CD4-positive, alpha-beta T cell (primary cell): ENCODE measurements at regions not wholly inside any gene's neighbourhood (a gene's known extent, or its start where the extent isn't known, plus 50 kb on each side); places are given as distances from the start of the nearest gene placed in this dataset.

Experiments used
- ATAC-seq: fragments of 200-7000 bp; cut with Tn5 transposase; one replicate; pipeline ENCODE4 v1.10.0; 2022; ENCODE audit warnings: mild to moderate bottlenecking; ENCODE audit not compliant: poor library complexity
- CTCF ChIA-PET: fragments of 350-600 bp; sonication (Branson Sonifier 250); formaldehyde crosslinking; loops from one replicate; lab custom pipeline; 2021; ENCODE audit warnings: antibody characterized with exemption, inconsistent platforms; lab: Charles Lee
- POLR2A ChIA-PET: fragments of 350-600 bp; sonication (Branson Sonifier 250); formaldehyde crosslinking; loops from one replicate; lab custom pipeline; 2021; ENCODE audit warnings: antibody characterized with exemption, inconsistent platforms; lab: Charles Lee
- DNase-seq, 14 experiments: peaks; one replicate each; pipeline ENCODE4 v3.0.0-alpha.2; 2013 to 2020; ENCODE audit warnings: mixed read lengths in 2 of 14
- H3K27ac ChIP-seq, 2 donors: one replicate each; pipeline versions ENCODE4 v1.5.1 to v1.7.0; 2013; ENCODE audit warnings: low read length in 2 of 2, low read depth in 1 of 2, mild to moderate bottlenecking in 1 of 2
- H3K27me3 ChIP-seq, 2 experiments: 1 replicate in 1 of 2; 2 replicates in 1 of 2; pipeline versions ENCODE4 v1.6.1 to v1.7.0; 2013; ENCODE audit warnings: low read length in 2 of 2, control low read depth in 1 of 2, mild to moderate bottlenecking in 1 of 2, moderate library complexity in 1 of 2; ENCODE audit not compliant: insufficient read depth in 2 of 2, control insufficient read depth in 1 of 2
- H3K36me3 ChIP-seq: one replicate; pipeline ENCODE4 v1.6.1; 2013; ENCODE audit warnings: low read length, control low read depth; ENCODE audit not compliant: insufficient read depth
- H3K4me1 ChIP-seq: one replicate; pipeline ENCODE4 v1.6.1; 2013; ENCODE audit warnings: low read length, control low read depth; ENCODE audit not compliant: insufficient read depth
- H3K4me3 ChIP-seq: one replicate; pipeline ENCODE4 v1.5.1; 2013; ENCODE audit warnings: mild to moderate bottlenecking, low read length, moderate library complexity
- H3K9me3 ChIP-seq, 2 experiments: 1 replicate in 1 of 2; 2 replicates in 1 of 2; pipeline versions ENCODE4 v1.6.1 to v1.7.0; 2013; ENCODE audit warnings: low read length in 2 of 2, mild to moderate bottlenecking in 2 of 2, control low read depth in 1 of 2, moderate library complexity in 1 of 2; ENCODE audit not compliant: control insufficient read depth in 1 of 2, insufficient read depth in 1 of 2
- H3K27ac Mint-ChIP-seq: one replicate; pipeline ENCODE4 v1.8.0; 2020; ENCODE audit warnings: mixed read lengths
- H3K27me3 Mint-ChIP-seq: one replicate; pipeline ENCODE4 v1.8.0; 2021; ENCODE audit warnings: mixed read lengths
- H3K36me3 Mint-ChIP-seq: one replicate; pipeline ENCODE4 v1.8.0; 2021; ENCODE audit warnings: low read depth, mixed read lengths
- H3K4me1 Mint-ChIP-seq: one replicate; pipeline ENCODE4 v1.8.0; 2021; ENCODE audit warnings: low read depth, mixed read lengths
- H3K4me3 Mint-ChIP-seq: one replicate; pipeline ENCODE4 v1.8.0; 2020; ENCODE audit warnings: mild to moderate bottlenecking, mixed read lengths
- H3K9me3 Mint-ChIP-seq: one replicate; pipeline ENCODE4 v1.8.0; 2020; ENCODE audit warnings: mixed read lengths
- CTCF ChIP-seq: fragments of 200-600 bp; IDR thresholded peaks from one replicate; pipeline ENCODE4 v1.8.0; 2022; ENCODE audit warnings: antibody characterized with exemption, mild to moderate bottlenecking
- intact Hi-C, 2 experiments: fragments of 100-400 bp; cut with DNase I in 1 of 2; cut with micrococcal nuclease in 1 of 2; formaldehyde crosslinking; loops; one replicate each; pipeline versions ENCODE4 v1.15.1 to v1.9.0; 2023 to 2025; cut with DNase I, micrococcal nuclease

- DNase-seq (no peak), ATAC-seq (no peak)
- Mint-ChIP-seq H3K4me3 (no peak overlapping the region), H3K27me3 (peaks cover 12% of the 10 kb centered on the region), H3K9me3 (no peaks in the 10 kb centered on the region), H3K4me1 (no peaks in the 10 kb centered on the region), H3K36me3 (no peaks in the 10 kb centered on the region), H3K27ac (no peak overlapping the region)
- ChIA-PET POLR2A (no interaction called here), CTCF (no interaction called here)
- TF ChIP-seq CTCF = no peak
- intact Hi-C loops = no loop called here
- H3K27ac ChIP-seq = no peak overlapping the region
- no peaks in the 10 kb centered on the region for H3K36me3 ChIP-seq
- H3K4me1 ChIP-seq = no peaks in the 10 kb centered on the region
- H3K4me3 ChIP-seq = no peak overlapping the region
- no peaks in the 10 kb centered on the region for H3K27me3 ChIP-seq
- H3K9me3 ChIP-seq = peaks cover 0 to 5% of the 10 kb centered on the region in 2 experiments
Measured at GRCh38 chr15:100714034-100714748, 111.8 kb downstream of the ASB7 start.

GRCh38 chr15:100714749-100715342 is 112.5 kb downstream of the ASB7 start:
- POLR2A ChIA-PET = no interaction called here
- Histone ChIP-seq H3K36me3 (no peaks in the 10 kb centered on the region), H3K4me3 (no peak overlapping the region), H3K9me3 (peaks cover 0 to 5% of the 10 kb centered on the region in 2 experiments), H3K4me1 (no peaks in the 10 kb centered on the region), H3K27ac (no peak overlapping the region), H3K27me3 (no peaks in the 10 kb centered on the region)
- no peak for TF ChIP-seq CTCF
- Mint-ChIP-seq H3K27me3 (peaks cover 12% of the 10 kb centered on the region), H3K4me3 (no peak overlapping the region), H3K36me3 (no peaks in the 10 kb centered on the region), H3K4me1 (no peaks in the 10 kb centered on the region), H3K27ac (no peak overlapping the region), H3K9me3 (no peaks in the 10 kb centered on the region)
- no peak for ATAC-seq
- intact Hi-C loops = no loop called here
- CTCF ChIA-PET = no interaction called here
- DNase-seq = no peak

- ATAC-seq (no peak), DNase-seq (no peak)
- H3K9me3 Mint-ChIP-seq = no peaks in the 10 kb centered on the region
- no peaks in the 10 kb centered on the region for H3K27me3 ChIP-seq
- H3K27me3 Mint-ChIP-seq = peaks cover 12% of the 10 kb centered on the region
- H3K36me3 ChIP-seq = no peaks in the 10 kb centered on the region
- POLR2A ChIA-PET = no interaction called here
- TF ChIP-seq CTCF = no peak
- H3K4me1 Mint-ChIP-seq = no peaks in the 10 kb centered on the region
- H3K4me1 ChIP-seq = no peaks in the 10 kb centered on the region
- intact Hi-C loops = no loop called here
- no peaks in the 10 kb centered on the region for H3K9me3 ChIP-seq
- CTCF ChIA-PET = no interaction called here
- H3K27ac ChIP-seq = no peak overlapping the region
- no peak overlapping the region for H3K27ac Mint-ChIP-seq
- H3K36me3 Mint-ChIP-seq = no peaks in the 10 kb centered on the region
- no peak overlapping the region for H3K4me3 ChIP-seq
- no peak overlapping the region for H3K4me3 Mint-ChIP-seq
Measured at GRCh38 chr15:100715571-100716455, 113.4 kb downstream of the ASB7 start.
